Upper lobe of left lung (tissue), 4 donors: ENCODE measurements at regions not wholly inside any gene's neighbourhood (a gene's known extent, or its start where the extent isn't known, plus 50 kb on each side); places are given as distances from the start of the nearest gene placed in this dataset.

Experiments used
- CTCF ChIP-seq, 6 experiments: fragments of 450-650 bp in 4 of 6; fragments of 200-600 bp in 2 of 6; sonication (generic) in 2 of 6; IDR thresholded peaks; one replicate each; pipeline ENCODE4 v1.5.1; 2016 to 2019; ENCODE audit warnings: antibody characterized with exemption in 6 of 6
- POLR2A ChIP-seq, 4 donors: fragments of 450-650 bp; IDR thresholded peaks; one replicate each; pipeline ENCODE4 v1.5.1; 2016 to 2017; ENCODE audit warnings: antibody characterized with exemption in 4 of 4, mild to moderate bottlenecking in 2 of 4

- TF ChIP-seq CTCF (IDR thresholded peaks at IDR 0.05) (no peak), POLR2A (IDR thresholded peaks at IDR 0.05) (no peak)
Measured at GRCh38 chr15:45914425-45914824, 279.6 kb downstream of the SQOR start.
